ENCODE measurements at regions not wholly inside any gene's neighbourhood (a gene's known extent, or its start where the extent isn't known, plus 50 kb on each side); places are given as distances from the start of the nearest gene placed in this dataset.
"Not testable (repeated sequence)": the region's sequence is repeated elsewhere in the genome, so short reads cannot be mapped to it uniquely, and the experiment has no call there.

- no peak for TF ChIP-seq CTCF (IDR thresholded peaks at IDR 0.05; ENCODE audit: extremely low read depth, insufficient read depth, missing control alignments)
- in situ Hi-C loops (cut with MboI; ENCODE audit: low pct_unique_long_range_greater_than_20kb, low sequenced_read_pairs, unreplicated experiment), result no loop called here
- no peak for DNase-seq (ENCODE audit: low spot score)
Observed at GRCh38 chr13:37181620-37182019, 76.2 kb upstream of the CSNK1A1L start.

- in situ Hi-C loops (cut with MboI; ENCODE audit: low pct_unique_long_range_greater_than_20kb, low sequenced_read_pairs, unreplicated experiment), result no loop called here
- no peak for TF ChIP-seq CTCF (IDR thresholded peaks at IDR 0.05; ENCODE audit: extremely low read depth, insufficient read depth, missing control alignments)
- DNase-seq (ENCODE audit: low spot score), result no peak
Observed at GRCh38 chr13:37179645-37180044, 74.2 kb upstream of the CSNK1A1L start.

DNA sequence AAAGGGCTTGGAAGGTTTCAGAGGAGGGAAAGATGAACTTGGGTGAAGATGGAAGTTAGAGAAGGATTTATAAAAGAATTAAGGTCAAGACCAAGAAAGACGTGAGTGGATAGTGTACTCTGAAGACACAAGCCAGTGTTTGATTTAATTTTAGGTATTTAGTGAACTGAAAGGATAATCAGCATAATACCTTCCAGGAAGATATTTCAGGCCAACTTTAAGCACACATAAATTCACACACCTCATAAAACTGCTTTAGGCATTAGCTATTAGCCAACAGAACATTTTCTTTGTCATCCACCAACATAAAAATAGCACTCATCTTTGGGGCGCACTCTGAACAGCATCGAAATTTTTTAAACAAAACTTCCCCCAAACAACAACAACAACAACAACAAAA is 71.7 kb upstream of the CSNK1A1L start:
- in situ Hi-C loops (cut with MboI; ENCODE audit: low pct_unique_long_range_greater_than_20kb, low sequenced_read_pairs, unreplicated experiment), result no loop called here
- TF ChIP-seq CTCF (IDR thresholded peaks at IDR 0.05; ENCODE audit: extremely low read depth, insufficient read depth, missing control alignments), result no peak
- no peak for DNase-seq (ENCODE audit: low spot score)

GRCh38 chr13:37175996-37176395 is 70.5 kb upstream of the CSNK1A1L start:
- no peak for DNase-seq (ENCODE audit: low spot score)

DNA sequence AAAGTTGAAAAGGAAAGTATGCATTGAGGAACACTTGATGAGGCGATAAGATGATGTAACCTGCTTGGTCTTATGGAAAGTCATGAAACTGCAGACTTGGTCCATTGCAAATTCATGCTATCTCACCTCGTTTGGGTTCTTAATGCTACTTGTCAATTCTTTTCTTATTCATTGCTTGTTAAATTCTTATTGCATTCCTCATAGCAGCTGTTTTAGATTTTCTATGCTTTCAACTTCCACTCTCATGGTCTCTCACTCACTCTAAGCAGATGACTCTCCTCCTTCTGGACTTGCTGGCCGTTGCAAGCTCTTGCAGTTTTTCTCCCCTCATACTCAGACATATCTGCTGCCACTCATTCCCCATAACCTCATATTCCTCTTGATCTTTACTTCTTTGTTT is 67.8 kb upstream of the CSNK1A1L start:
- DNase-seq (ENCODE audit: low spot score), result no peak
- TF ChIP-seq CTCF (IDR thresholded peaks at IDR 0.05; ENCODE audit: extremely low read depth, insufficient read depth, missing control alignments), result no peak
- in situ Hi-C loops (cut with MboI; ENCODE audit: low pct_unique_long_range_greater_than_20kb, low sequenced_read_pairs, unreplicated experiment), result no loop called here

More at GRCh38 chr13:37175996-37176395, 70.5 kb upstream of the CSNK1A1L start:
- no peak for TF ChIP-seq CTCF (IDR thresholded peaks at IDR 0.05; ENCODE audit: extremely low read depth, insufficient read depth, missing control alignments)
- in situ Hi-C loops (cut with MboI; ENCODE audit: low pct_unique_long_range_greater_than_20kb, low sequenced_read_pairs, unreplicated experiment), result no loop called here

GRCh38 chr13:37172226-37172625 is 66.8 kb upstream of the CSNK1A1L start:
- DNase-seq (ENCODE audit: low spot score); in situ Hi-C loops (cut with MboI; ENCODE audit: low pct_unique_long_range_greater_than_20kb, low sequenced_read_pairs, unreplicated experiment): not testable (repeated sequence)

DNA sequence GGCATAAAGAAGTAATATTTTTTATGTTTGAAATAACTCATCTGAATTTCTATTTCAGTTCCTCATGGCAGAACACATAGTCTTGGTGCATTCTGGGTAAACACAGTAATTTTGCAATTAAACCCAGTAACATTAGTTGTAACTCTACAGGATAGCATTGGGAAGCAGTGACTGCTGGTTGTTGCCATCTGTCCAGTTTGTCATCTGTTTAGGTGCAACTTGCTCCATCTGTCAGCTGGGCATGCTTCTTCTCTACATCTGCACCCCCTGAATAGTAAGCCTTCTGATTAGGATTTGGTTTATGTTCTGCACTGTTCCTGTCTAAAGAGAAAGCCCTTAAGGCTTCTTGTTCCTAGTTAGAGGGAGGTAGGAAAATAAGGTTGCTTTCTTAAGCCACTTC is 63.5 kb upstream of the CSNK1A1L start:
- TF ChIP-seq CTCF (IDR thresholded peaks at IDR 0.05; ENCODE audit: extremely low read depth, insufficient read depth, missing control alignments), result no peak
- in situ Hi-C loops (cut with MboI; ENCODE audit: low pct_unique_long_range_greater_than_20kb, low sequenced_read_pairs, unreplicated experiment), result no loop called here
- DNase-seq (ENCODE audit: low spot score), result no peak
